ENCODE measurements at regions not wholly inside any gene's neighbourhood (a gene's known extent, or its start where the extent isn't known, plus 50 kb on each side); places are given as distances from the start of the nearest gene placed in this dataset.

DNA sequence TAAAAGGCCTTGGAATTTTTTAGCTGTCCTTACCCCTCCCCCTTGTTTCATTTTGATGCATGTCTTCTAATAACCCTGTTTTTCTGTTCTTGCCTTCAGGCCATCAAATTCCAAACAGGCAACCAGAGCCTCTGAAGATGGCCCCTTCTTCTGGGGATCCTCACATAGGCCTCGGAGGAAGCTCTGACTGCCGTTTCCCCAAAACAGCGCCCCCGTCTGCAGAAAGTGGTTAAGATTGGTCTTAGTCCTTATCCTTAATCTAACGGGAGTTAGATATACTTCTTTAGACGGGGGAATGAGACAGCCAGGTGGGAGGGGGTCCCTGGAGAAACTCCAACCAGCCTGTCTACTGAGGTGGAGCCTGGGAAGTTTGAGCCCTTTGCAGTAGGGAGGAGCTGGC, 226.3 kb upstream of the ZNF608 start:
- TF ChIP-seq, protein P1, sequence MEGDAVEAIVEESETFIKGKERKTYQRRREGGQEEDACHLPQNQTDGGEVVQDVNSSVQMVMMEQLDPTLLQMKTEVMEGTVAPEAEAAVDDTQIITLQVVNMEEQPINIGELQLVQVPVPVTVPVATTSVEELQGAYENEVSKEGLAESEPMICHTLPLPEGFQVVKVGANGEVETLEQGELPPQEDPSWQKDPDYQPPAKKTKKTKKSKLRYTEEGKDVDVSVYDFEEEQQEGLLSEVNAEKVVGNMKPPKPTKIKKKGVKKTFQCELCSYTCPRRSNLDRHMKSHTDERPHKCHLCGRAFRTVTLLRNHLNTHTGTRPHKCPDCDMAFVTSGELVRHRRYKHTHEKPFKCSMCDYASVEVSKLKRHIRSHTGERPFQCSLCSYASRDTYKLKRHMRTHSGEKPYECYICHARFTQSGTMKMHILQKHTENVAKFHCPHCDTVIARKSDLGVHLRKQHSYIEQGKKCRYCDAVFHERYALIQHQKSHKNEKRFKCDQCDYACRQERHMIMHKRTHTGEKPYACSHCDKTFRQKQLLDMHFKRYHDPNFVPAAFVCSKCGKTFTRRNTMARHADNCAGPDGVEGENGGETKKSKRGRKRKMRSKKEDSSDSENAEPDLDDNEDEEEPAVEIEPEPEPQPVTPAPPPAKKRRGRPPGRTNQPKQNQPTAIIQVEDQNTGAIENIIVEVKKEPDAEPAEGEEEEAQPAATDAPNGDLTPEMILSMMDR (IDR thresholded peaks at IDR 0.05): no peak
- TF ChIP-seq POLR2A (IDR thresholded peaks at IDR 0.05): no peak
